GM18867 (cell line): ENCODE measurements at regions not wholly inside any gene's neighbourhood (a gene's known extent, or its start where the extent isn't known, plus 50 kb on each side); places are given as distances from the start of the nearest gene placed in this dataset.

Experiments used
- ATAC-seq: cut with Tn5 transposase; IDR thresholded peaks from one replicate; pipeline ENCODE4 v1.9.1; 2021; ENCODE audit warnings: mild to moderate bottlenecking, moderate library complexity; ENCODE audit not compliant: unreplicated experiment

DNA sequence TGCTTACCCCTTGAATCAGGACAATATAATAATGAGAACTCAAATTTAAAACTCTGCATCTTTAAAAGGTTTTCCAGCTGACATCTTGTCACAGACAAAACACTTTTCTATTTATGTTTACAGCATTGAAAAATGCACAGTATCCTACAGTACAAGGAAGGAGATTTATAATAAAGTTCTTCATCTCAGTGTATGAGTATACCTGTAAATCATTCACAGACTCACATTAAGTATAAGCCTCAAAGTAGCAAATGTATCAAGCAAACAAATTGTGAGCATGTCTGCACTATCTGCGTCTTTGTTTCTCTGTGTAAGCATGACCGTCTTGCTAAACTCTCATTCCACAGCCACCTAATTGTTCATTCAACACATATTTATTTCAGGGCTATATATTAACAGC is 52.8 kb downstream of the PPP1R2C start:
- no peak for ATAC-seq

DNA sequence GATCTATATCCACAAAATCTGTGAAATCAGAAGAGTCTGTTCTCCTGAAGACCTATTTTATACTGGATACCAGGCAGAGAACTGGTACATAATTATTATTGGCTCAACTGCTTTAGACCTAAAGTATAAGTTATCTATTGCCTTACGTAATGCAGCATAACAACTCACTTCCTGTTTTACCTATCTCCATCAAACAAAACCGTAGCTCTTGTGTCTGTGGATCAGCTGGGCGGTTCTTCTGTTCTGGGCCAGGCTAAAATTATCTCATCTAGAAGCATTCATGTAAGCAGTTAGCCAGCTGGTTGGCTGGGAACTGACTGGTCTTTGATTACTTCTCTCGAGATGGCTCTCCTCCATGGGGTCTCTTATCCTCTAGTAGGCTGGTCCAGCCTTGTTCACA is 57.8 kb downstream of the PPP1R2C start:
- ATAC-seq: peak; percentile 73

DNA sequence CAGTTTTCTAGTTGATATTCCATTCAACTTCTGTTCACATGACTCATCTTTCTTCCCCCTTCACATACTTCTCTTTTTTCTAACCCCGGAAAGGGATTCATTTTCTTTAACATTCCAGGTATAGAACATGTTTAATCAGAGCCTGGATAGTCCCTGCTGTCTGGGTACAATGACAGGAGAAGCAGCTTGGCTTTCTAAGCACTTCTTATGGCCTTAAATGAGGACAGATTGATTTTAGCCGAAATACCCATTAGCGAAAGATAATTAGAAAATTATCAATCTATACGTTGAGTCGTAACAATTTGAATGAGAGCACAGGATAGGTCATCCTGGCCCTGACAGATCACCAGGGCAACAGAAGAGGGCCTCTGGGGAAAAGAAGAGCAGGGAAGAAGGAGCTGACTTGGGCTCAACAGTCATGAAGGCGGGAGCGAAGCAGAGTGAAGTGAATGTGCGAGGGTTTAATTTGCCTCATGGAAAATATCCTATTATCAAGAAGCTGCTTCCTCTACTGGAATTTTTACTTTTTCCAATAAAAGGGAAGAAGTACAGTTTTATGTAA is 62.2 kb downstream of the PPP1R2C start:
- no peak for ATAC-seq

DNA sequence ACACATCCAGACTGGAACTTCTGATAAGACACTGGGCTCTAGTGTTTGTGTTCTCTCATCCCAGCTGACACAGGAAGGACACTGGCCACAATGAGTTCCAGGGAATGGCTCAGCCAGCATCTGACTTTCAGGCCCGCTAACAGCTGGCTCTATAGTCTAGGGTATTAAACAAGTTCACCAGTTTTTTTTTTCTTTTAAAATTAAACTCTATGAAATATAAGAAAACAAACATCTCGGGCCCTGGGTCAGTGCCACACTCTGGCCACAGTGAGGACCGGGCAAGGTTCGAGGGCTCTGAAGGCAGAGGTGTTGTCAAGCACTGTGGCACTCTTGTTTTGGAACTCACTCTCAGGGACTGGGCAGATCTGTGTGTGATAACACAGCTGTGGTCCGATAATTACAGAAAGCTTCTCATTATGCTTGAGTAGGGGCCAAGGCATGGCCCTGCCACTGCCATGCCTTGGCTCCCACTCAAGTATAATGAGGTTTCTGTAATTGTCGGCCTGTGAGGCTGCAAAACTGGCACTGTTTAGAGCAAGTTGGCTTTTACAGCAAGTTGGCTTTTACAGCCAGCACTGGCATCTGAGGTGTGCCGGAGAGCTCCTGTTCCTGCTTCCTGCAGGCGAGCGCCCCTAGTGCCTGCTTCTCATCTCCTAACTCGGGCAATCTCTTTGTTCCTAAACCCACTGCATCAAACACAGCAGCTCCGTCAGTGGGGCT is 62.8 kb downstream of the PPP1R2C start:
- peak; percentile 75 for ATAC-seq

DNA sequence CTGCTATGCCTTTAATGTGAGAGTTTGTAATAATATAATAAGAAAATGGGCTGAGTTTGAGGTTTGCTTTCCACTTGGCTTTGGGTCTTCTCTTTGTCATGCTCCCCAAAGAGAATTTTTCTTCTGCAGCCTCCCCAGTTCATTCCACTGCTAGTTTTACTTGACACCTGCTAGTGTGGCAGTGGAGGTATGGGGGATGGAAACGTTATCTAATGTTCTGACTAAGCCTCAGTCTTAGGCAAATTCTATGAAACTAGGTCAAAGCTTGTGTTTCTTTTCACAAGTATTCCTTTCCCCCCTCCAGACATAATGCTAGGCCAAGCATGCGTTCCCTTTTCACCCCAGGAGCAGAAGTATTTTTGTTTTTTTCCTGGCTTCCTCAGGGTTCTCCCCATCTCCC is 67.5 kb downstream of the PPP1R2C start:
- no peak for ATAC-seq

DNA sequence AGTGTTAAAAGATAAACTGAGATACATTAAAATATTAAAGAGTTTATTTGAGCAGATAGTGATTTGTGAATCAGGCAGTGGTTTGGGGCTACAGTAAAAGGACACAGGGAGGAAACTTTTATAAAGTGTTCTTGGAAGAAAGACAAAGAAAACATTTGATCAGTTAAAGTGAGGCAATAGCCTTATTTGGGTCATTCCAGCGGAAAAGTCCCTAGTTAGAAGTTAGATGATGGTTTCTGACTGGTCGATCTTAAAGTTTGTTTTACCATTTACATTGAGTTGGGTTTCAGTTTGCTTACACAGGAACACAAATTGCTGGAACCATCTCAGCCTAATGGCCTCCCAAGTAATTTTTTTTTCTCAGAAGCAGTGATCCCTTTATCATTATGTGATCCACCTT is 69.7 kb downstream of the PPP1R2C start:
- ATAC-seq: no peak

DNA sequence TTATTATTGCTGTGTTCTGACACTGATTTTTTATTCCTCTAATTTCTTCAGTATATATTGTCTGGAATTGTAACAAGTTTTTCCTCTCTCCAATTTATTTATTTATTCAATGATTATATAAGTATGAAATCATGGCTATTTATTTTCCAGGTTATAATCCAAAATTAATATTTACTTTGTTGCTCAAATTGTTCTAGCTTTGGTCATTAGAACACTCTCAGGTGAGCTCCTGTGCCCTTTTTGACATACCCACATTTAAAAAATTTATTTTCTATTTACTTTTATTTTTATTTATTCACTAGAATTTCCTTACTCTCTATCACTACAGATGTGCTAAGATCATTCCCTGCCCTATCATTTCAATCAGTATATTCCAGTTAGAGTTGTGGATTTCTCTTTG is 70.2 kb downstream of the PPP1R2C start:
- no peak for ATAC-seq

DNA sequence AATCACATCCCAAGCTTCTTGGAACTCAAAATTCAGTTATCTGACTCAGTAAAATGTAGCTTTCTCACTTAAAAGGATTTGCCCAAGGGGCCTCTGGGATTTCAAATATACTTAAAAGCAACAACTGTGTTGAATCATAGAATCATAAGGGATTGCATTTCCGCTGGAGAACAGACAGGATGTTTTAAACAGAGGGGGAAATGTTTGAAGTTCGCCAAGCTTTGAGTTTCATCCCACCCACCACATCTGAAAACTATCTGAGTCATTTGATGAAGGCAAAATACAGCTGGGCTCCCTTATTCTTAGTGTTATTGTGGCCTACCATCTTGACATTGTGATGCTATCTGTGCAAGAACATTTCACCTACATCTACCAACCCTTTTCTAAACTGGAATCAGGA is 73.5 kb downstream of the PPP1R2C start:
- ATAC-seq: no peak

DNA sequence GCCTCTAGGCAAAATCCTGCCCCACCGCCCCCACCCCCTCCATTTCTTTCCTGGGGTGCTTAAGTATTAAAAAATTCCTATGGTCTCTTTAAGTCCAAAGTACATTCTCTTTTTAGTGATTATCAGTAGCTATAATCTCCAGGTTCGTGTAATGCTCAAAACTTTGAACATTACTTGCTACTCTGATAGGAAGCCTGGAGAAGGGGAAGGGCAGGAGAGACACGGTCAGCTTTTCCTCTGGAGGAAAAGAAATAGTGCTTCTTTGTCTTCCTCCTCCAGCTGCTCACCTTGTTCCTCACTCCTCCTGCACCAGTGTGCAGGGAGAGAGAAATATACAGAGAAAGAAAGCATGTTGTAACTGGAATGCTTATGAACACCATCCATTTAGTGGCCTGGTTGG is 80.4 kb downstream of the PPP1R2C start:
- no peak for ATAC-seq

DNA sequence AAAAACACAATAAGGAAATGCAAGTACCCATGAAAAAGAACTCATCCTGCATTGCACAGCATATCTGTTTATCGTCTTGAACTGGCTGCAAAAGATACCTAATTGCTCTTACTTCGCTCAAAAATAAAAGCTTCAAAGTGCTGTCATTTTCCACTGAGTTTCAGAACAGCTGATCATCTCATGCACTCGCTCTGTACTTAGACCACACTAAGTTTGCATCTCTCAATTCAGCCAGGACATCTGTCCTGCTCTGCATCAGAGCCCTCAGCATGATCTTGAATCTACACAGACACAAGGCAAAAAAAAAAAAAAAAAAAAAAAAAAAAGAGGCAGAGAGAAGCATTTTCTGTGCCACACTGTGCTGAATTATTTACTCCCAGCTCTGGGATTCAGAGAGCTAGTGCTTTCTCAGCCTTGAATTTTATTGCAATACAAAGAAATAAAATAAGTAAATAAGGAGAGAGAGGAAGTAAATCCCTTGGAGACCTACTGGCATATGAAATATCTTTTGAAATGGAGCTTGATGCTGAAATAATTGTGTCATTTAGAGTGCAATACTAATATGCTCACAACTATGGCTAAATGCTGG is 81.3 kb downstream of the PPP1R2C start:
- ATAC-seq: no peak

DNA sequence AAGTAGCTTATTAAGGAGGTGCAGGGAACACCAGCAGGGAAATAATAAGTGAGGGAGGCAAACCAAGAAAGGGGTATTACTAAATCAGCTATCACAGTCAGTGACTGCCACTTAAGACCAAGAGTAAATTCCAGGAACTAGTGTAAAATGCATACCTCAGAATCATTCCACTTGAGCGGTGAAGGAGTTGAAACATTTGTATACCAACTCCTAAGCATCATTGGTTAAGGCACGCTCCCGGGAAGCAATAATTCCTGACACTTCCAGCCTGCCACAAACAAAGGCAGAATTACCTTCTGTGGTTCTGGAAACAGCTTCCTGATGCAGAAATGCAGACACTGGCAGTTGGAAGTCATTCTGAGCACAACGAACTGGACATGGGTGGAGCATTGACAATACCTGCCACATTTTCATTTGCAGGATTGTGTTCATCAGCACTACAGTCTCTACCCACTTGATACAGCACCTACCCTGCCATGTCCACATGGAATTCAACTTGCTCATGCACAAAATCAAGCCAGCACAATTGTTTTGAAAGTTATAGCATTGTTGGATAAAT is 82.1 kb downstream of the PPP1R2C start:
- no peak for ATAC-seq

DNA sequence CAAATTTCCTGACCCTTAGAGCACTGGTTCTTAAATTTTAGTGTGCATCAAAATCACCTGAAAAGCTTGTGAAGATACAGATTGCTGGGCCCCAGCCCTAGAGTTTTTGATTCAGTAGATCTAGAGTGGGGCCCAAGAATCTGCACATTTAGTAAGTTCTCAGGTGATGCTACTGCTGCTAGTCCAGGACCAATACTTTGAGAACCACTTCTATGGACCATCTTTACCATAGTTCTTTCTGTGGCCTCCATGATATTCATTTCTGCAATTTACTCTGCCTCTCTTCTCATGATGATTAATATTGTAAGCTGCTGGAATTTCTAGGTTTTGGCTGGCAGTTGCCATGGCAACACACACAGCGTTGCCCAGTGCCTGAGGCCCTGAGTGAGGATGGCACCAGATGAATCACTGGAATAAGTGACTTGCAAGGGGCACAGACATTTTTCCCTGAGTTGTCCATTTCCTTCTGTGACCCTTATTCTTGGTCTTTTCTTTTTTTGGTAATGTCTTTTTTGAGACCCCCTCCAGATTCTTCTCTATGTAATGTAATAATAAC is 83.6 kb downstream of the PPP1R2C start:
- ATAC-seq: no peak

DNA sequence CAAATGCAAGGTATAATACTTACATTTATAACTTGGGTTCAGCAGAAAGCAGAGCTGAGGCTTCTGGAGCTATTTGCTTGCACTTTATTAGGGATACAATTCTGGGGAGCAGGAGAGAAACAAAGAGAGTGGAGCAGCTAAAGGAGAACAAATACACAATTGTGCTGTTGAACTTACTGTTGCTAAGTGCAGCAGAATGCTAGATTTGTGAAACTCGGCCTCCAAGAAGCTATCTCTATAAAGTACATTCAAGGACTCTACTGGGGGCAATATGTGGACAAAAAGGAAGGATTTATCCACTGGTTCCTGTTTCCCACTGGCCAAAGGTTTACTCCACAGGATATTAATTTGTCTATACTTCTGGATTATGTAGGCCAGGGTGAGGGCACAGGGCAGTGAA is 86.8 kb downstream of the PPP1R2C start:
- no peak for ATAC-seq

DNA sequence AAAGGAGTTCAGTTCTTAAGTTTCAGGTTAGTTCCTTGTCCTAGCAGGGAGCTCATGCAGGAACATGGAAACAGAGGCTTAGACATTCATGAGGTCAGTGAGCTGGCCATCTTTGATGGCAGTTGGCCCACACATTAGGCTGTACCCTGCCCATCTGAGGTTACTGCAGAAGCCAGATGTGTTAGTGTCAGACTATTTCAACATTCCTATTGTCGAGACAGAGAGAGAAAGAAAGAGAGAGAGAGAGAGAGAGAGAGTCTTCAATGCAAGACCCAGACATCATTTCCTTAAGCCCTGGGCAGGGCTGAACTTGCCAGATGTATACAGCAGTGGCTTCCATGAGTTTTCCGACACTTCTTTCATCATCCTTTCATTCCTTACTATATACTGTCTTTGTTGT is 91.3 kb downstream of the PPP1R2C start:
- ATAC-seq: no peak

DNA sequence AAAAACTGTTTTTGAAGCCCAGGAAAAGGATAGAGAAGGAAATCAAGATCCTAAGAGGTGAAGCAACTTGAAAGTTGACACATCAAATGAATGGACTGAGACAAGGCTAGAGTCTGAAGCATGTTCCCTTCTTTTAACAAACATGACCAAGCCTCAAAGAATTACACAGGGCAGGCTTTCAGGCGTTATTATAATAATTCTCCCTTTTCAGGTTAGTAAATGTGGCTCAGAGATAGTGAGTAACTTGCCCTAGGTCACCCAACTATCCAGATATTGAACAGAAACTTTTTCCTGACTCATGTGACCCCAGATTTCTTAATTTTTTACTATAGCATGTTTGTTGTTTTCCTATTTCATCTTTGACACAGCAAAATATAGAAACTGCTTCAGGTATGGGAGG is 91.7 kb downstream of the PPP1R2C start:
- no peak for ATAC-seq

DNA sequence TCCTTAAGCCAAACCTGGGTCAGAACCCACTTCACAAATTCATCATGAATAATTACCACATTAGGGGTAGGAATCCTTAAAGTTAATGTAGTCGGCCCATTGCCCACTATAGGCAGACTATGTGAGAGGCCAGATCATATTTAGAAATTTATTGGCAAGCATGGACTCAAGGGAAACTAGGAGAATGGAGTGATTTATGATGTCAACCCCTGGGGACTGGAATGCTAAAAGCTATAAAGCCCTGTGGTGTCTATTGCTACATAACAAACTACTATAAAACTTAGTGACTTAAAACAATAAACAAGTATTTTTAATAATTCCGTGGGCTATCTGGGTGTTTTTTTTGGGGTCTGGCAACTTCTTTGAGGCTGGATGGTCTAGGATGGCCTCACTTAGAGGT is 93.9 kb downstream of the PPP1R2C start:
- ATAC-seq: no peak

DNA sequence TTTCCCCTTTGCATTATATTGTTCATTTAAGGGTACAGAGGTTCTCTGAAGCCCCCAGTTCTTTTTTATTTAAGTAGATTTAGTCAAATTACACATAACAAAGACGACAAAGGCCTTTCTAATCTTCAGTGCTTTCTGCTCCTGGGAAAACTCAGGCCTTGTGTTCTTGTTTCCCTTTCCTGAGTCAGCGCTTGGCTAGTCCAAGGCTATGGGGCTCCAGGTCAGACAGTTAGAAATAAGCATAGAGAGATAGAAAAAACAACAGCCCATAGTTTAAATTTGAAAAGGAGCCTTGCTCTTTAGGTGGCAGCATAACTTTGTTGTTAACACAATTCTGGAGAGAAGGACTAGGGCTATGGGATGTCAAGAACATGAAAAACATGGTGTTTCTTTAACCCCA is 97.3 kb downstream of the PPP1R2C start:
- ATAC-seq: no peak

DNA sequence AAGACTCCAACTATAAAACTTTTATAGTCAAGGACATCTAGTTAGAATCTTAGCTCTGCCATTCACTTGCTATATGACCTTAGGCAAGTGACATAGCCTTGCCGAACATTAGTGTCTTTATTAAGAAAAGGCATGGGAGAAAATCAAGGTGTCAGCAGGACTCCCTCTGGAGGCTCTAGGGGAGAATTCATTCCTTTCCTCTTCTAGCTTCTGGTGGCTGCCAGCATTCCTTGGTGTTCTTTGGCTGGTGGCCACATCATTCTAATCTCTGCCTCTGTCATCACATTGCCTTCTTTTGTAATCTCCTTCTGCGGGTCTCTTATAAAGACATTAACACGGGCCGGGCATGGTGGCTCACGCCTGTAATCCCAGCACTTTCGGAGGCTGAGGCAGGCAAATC is 99.8 kb downstream of the PPP1R2C start:
- no peak for ATAC-seq

DNA sequence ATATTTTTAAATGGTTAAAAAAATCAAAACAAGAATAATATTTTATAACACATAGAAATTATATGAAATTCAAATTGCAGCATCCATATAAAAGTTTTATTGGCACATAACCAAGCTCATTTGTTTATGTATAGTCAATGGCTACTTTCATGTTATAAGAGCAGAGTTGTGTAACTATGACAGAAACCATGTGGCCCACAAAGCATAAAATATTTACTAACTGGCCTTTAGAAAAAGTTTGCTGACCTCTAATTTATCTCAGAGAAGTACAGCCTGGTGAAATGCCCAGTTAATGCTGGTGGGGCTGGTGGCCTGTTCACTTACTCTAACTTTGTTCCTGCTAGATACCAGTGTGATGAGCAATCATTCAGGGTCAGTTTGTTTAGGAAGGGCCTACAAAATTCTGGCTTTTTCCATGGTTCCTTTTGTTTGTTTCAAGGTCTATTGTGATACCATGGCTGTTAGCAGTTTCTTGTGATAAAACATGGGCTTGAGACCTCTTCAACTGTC is 104.6 kb downstream of the PPP1R2C start:
- no peak for ATAC-seq

DNA sequence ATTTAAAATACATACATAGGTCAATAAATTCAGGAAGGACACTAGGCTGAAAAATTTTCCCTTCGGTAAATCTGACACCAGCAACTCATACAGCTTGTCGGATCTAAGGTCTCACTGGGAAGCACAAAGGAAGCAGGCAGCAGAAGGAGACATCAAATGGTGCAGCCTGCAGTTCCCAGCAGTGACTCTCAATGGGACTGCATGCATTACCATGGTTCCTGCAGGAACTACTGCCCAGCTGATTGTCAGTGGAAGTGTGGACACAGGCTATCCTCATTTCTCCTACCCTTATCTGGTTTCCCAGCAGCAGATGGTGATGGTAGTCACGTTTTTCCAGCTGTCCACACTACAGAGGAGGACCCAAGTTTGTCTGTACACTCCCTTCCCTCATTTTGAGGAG is 113.3 kb downstream of the PPP1R2C start:
- ATAC-seq: no peak

DNA sequence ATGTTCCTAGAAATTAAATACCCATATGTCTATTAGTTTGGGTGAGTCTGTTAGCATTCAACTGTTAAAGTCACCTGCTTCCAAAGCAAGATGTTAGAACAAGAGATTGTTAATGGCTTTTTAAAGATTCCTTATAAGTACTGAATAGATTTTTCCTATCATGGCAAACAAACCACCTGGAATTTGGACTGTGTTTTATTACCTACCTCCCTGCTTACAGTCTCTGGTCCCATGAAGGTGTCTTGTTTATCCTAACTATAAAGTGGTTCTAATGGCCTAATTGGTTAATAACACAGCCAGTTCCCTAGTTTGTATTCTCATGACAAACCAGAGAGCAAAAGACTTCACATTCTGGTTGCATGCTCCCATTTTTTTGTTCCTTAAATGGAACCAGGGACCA is 149.5 kb downstream of the PPP1R2C start:
- no peak for ATAC-seq

DNA sequence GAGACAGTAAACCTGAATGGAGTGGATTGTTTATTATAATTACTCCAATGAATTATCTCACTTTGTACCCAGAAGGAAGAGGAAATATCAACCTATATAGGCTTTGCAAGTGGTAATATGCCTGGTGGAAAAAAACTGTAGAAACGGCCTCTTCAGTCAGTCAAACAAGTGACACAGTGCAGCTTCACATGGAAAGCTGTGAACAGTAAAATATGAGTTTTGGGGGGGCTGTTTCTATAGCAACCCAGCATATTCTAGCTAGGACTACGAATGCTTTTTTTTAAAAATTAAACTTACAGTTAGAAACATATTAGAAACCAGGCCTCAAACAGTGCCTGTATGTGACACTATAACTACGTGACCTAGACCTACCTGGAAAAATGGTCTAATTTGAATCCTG is 150.1 kb downstream of the PPP1R2C start:
- no peak for ATAC-seq
